ENCODE measurements at regions not wholly inside any gene's neighbourhood (a gene's known extent, or its start where the extent isn't known, plus 50 kb on each side); places are given as distances from the start of the nearest gene placed in this dataset.
"Not testable (repeated sequence)": the region's sequence is repeated elsewhere in the genome, so short reads cannot be mapped to it uniquely, and the experiment has no call there.

DNA sequence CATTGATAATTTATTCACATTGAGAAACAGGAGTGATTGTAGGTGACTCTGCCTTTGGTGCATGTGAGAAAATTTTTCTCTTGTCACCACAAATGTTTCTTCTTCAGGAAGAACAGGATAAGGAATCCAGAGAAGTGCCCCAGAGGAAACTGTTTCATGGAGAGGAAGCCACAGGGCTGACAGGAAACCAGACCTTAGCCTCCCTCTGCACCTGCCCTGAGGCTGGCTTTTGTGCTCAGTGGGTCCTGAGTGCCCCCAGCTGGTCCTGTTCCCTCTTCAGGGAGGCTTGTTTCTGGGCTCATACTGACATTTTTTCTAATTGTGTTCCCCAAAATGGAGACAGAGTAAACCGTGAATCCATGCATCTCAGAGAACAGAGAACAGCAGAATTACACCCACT is 135.8 kb upstream of the POTEB2 start:
- H4K20me1 ChIP-seq (ENCODE audit: insufficient read depth, low read length); DNase-seq; H3K9me3 Mint-ChIP-seq; H3K36me3 ChIP-seq (replicated peaks in 1 of 2; ENCODE audit: control insufficient read depth in 1 of 2, insufficient read depth in 2 of 2, low read length in 2 of 2); H3K36me3 Mint-ChIP-seq; intact Hi-C loops (cut with micrococcal nuclease); H3K27me3 ChIP-seq (ENCODE audit: control insufficient read depth in 2 of 2, insufficient read depth in 2 of 2, low read length in 2 of 2); H3K4me3 ChIP-seq (replicated peaks in 1 of 3; ENCODE audit: low read depth in 2 of 3, low read length in 3 of 3); H3K4me1 ChIP-seq (ENCODE audit: control insufficient read depth in 1 of 2, insufficient read depth in 2 of 2, low read length in 2 of 2); H3K9me3 ChIP-seq (replicated peaks in 1 of 2; ENCODE audit: control insufficient read depth in 1 of 2, insufficient read depth in 1 of 2, low read length in 2 of 2); H2AFZ ChIP-seq (ENCODE audit: insufficient read depth, low read depth, low read length, poor library complexity, severe bottlenecking); H3K9ac ChIP-seq (ENCODE audit: insufficient read depth, low read length, poor library complexity, severe bottlenecking); H3K4me1 Mint-ChIP-seq; H3K79me2 ChIP-seq (ENCODE audit: insufficient read depth, low read length); H3K27ac ChIP-seq (ENCODE audit: low read depth in 1 of 2, low read length in 2 of 2); H3K27ac Mint-ChIP-seq; H3K4me3 Mint-ChIP-seq; H3K27me3 Mint-ChIP-seq (ENCODE audit: low read depth in 3 of 3); H3K4me2 ChIP-seq (replicated peaks; ENCODE audit: extremely low read depth, low read length, poor library complexity, severe bottlenecking): not testable (repeated sequence)
- WGBS (ENCODE audit: insufficient coverage), result no CpG with 5 or more reads among the region's 1 CpG

DNA sequence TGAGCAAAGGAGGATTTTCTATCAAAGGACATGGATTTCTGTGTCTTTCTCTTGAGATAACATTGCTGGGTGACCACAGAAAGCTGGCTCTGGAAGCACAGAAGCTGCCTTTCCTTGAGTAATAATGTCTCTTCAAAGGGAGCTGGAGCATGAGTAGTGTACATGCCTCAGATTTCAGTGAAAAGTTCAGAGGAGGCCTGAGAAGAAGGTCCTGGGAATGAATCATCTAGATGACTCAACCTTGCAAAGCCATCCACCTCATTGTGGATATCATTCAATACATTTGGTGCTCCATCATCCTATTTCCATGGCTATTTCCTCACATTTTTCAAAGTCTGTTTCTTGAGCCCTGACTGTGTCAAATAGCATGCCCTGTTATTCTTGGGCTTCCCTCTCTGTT is 125.6 kb upstream of the POTEB2 start:
- H3K27ac ChIP-seq (ENCODE audit: low read depth in 1 of 2, low read length in 2 of 2); DNase-seq; H3K9ac ChIP-seq (ENCODE audit: insufficient read depth, low read length, poor library complexity, severe bottlenecking); H4K20me1 ChIP-seq (ENCODE audit: insufficient read depth, low read length); H3K4me3 Mint-ChIP-seq; H3K79me2 ChIP-seq (ENCODE audit: insufficient read depth, low read length); intact Hi-C loops (cut with micrococcal nuclease); H3K27ac Mint-ChIP-seq; H3K4me2 ChIP-seq (replicated peaks; ENCODE audit: extremely low read depth, low read length, poor library complexity, severe bottlenecking); H3K27me3 ChIP-seq (ENCODE audit: control insufficient read depth in 2 of 2, insufficient read depth in 2 of 2, low read length in 2 of 2); H3K36me3 ChIP-seq (replicated peaks in 1 of 2; ENCODE audit: control insufficient read depth in 1 of 2, insufficient read depth in 2 of 2, low read length in 2 of 2); H2AFZ ChIP-seq (ENCODE audit: insufficient read depth, low read depth, low read length, poor library complexity, severe bottlenecking); H3K4me1 Mint-ChIP-seq; H3K9me3 Mint-ChIP-seq; H3K9me3 ChIP-seq (replicated peaks in 1 of 2; ENCODE audit: control insufficient read depth in 1 of 2, insufficient read depth in 1 of 2, low read length in 2 of 2); H3K4me1 ChIP-seq (ENCODE audit: control insufficient read depth in 1 of 2, insufficient read depth in 2 of 2, low read length in 2 of 2); H3K36me3 Mint-ChIP-seq; H3K27me3 Mint-ChIP-seq (ENCODE audit: low read depth in 3 of 3); H3K4me3 ChIP-seq (replicated peaks in 1 of 3; ENCODE audit: low read depth in 2 of 3, low read length in 3 of 3): not testable (repeated sequence)

DNA sequence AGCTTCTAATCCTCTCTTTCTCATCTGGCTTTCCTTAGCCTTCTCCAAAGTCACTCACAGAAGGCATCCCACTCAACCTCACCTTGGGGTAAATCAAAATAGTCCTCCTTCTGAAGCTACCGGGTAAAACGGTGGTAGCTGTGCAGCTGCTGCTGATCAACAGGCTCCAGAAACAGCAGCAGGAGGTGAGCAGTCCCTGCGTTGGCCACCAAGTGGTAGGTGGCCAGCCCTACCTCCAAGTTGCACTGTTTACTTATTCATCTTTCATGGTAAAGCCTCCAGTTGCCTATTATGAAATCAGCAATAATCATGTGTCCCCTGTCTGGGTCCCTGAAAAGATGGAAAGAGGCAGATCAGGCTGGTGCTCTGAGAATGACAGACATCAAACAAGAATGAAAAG is 125.1 kb upstream of the POTEB2 start:
- H3K36me3 ChIP-seq (replicated peaks in 1 of 2; ENCODE audit: control insufficient read depth in 1 of 2, insufficient read depth in 2 of 2, low read length in 2 of 2); H3K27ac Mint-ChIP-seq; H4K20me1 ChIP-seq (ENCODE audit: insufficient read depth, low read length); H3K79me2 ChIP-seq (ENCODE audit: insufficient read depth, low read length); H3K4me1 Mint-ChIP-seq; H3K4me3 Mint-ChIP-seq; H3K4me1 ChIP-seq (ENCODE audit: control insufficient read depth in 1 of 2, insufficient read depth in 2 of 2, low read length in 2 of 2); H3K4me3 ChIP-seq (replicated peaks in 1 of 3; ENCODE audit: low read depth in 2 of 3, low read length in 3 of 3); H3K27ac ChIP-seq (ENCODE audit: low read depth in 1 of 2, low read length in 2 of 2); intact Hi-C loops (cut with micrococcal nuclease); DNase-seq; H3K27me3 ChIP-seq (ENCODE audit: control insufficient read depth in 2 of 2, insufficient read depth in 2 of 2, low read length in 2 of 2); H3K36me3 Mint-ChIP-seq; H3K9me3 Mint-ChIP-seq; H3K9ac ChIP-seq (ENCODE audit: insufficient read depth, low read length, poor library complexity, severe bottlenecking); H2AFZ ChIP-seq (ENCODE audit: insufficient read depth, low read depth, low read length, poor library complexity, severe bottlenecking); H3K27me3 Mint-ChIP-seq (ENCODE audit: low read depth in 3 of 3); H3K4me2 ChIP-seq (replicated peaks; ENCODE audit: extremely low read depth, low read length, poor library complexity, severe bottlenecking); H3K9me3 ChIP-seq (replicated peaks in 1 of 2; ENCODE audit: control insufficient read depth in 1 of 2, insufficient read depth in 1 of 2, low read length in 2 of 2): not testable (repeated sequence)
- WGBS (ENCODE audit: insufficient coverage), result no CpG with 5 or more reads among the region's 3 CpGs

DNA sequence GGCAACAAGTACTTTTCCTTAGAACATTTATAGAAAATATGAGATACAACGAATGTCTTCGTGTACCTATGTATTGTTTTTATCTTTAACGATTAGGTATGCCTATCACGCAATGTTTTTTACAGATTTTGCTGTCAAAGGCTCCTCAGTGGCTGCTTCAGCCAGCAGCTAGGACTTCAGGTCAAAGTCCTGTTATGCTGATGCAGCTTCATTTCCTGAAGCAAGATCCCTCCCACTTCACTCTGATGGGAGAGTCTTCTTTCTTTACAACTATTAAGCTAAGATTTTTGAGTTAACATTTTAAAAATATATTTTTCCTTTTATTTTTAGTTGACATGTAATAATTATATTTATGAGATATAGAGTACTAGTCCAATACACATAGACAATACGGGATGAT is 120.7 kb upstream of the POTEB2 start:
- intact Hi-C loops (cut with micrococcal nuclease); H3K4me1 Mint-ChIP-seq; DNase-seq; H4K20me1 ChIP-seq (ENCODE audit: insufficient read depth, low read length); H3K9me3 Mint-ChIP-seq; H3K4me3 ChIP-seq (replicated peaks in 1 of 3; ENCODE audit: low read depth in 2 of 3, low read length in 3 of 3); H3K27me3 ChIP-seq (ENCODE audit: control insufficient read depth in 2 of 2, insufficient read depth in 2 of 2, low read length in 2 of 2); H3K4me1 ChIP-seq (ENCODE audit: control insufficient read depth in 1 of 2, insufficient read depth in 2 of 2, low read length in 2 of 2); H3K9me3 ChIP-seq (replicated peaks in 1 of 2; ENCODE audit: control insufficient read depth in 1 of 2, insufficient read depth in 1 of 2, low read length in 2 of 2); H3K9ac ChIP-seq (ENCODE audit: insufficient read depth, low read length, poor library complexity, severe bottlenecking); H3K36me3 Mint-ChIP-seq; H3K27ac ChIP-seq (ENCODE audit: low read depth in 1 of 2, low read length in 2 of 2); H3K27me3 Mint-ChIP-seq (ENCODE audit: low read depth in 3 of 3); H2AFZ ChIP-seq (ENCODE audit: insufficient read depth, low read depth, low read length, poor library complexity, severe bottlenecking); H3K27ac Mint-ChIP-seq; H3K36me3 ChIP-seq (replicated peaks in 1 of 2; ENCODE audit: control insufficient read depth in 1 of 2, insufficient read depth in 2 of 2, low read length in 2 of 2); H3K79me2 ChIP-seq (ENCODE audit: insufficient read depth, low read length); H3K4me3 Mint-ChIP-seq; H3K4me2 ChIP-seq (replicated peaks; ENCODE audit: extremely low read depth, low read length, poor library complexity, severe bottlenecking): not testable (repeated sequence)
- no CpG with 5 or more reads among the region's 5 CpGs for WGBS (ENCODE audit: insufficient coverage)

DNA sequence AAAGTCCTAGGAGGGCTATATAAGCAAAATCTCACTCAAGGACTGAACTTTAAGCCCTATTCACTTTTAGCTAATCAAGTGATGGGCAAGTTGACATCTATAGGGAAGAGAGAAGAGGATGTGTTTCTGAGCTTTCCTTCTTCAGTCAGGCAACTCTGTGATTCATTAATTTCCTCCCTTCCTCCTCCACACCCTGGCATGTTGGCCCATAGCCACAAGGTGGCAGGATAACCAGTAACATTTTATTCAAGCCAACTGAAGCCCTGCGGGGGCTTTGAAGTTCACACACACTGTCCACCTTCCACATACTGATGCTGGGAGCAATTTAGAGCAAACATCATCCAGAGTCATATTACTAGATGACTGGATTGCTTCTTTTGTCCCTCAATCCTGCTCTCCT is 111.9 kb upstream of the POTEB2 start:
- not testable (repeated sequence) for DNase-seq; H3K27ac Mint-ChIP-seq; H3K27me3 Mint-ChIP-seq (ENCODE audit: low read depth in 3 of 3)

More for the DNA sequence above, 111.9 kb upstream of the POTEB2 start:
- intact Hi-C loops (cut with micrococcal nuclease); H3K4me3 ChIP-seq (replicated peaks in 1 of 3; ENCODE audit: low read depth in 2 of 3, low read length in 3 of 3); H3K36me3 ChIP-seq (replicated peaks in 1 of 2; ENCODE audit: control insufficient read depth in 1 of 2, insufficient read depth in 2 of 2, low read length in 2 of 2); H3K4me1 ChIP-seq (ENCODE audit: control insufficient read depth in 1 of 2, insufficient read depth in 2 of 2, low read length in 2 of 2); H3K27ac ChIP-seq (ENCODE audit: low read depth in 1 of 2, low read length in 2 of 2); H4K20me1 ChIP-seq (ENCODE audit: insufficient read depth, low read length); H3K9me3 Mint-ChIP-seq; H3K4me2 ChIP-seq (replicated peaks; ENCODE audit: extremely low read depth, low read length, poor library complexity, severe bottlenecking); H3K4me3 Mint-ChIP-seq; H3K36me3 Mint-ChIP-seq; H3K27me3 ChIP-seq (ENCODE audit: control insufficient read depth in 2 of 2, insufficient read depth in 2 of 2, low read length in 2 of 2); H3K4me1 Mint-ChIP-seq; H2AFZ ChIP-seq (ENCODE audit: insufficient read depth, low read depth, low read length, poor library complexity, severe bottlenecking); H3K79me2 ChIP-seq (ENCODE audit: insufficient read depth, low read length); H3K9ac ChIP-seq (ENCODE audit: insufficient read depth, low read length, poor library complexity, severe bottlenecking); H3K9me3 ChIP-seq (replicated peaks in 1 of 2; ENCODE audit: control insufficient read depth in 1 of 2, insufficient read depth in 1 of 2, low read length in 2 of 2): not testable (repeated sequence)
- WGBS (ENCODE audit: insufficient coverage), result no CpG with 5 or more reads among the region's 1 CpG

Measured in CD14-positive monocyte (primary cell).